KOPT-K1 (cell line): ENCODE measurements at regions not wholly inside any gene's neighbourhood (a gene's known extent, or its start where the extent isn't known, plus 50 kb on each side); places are given as distances from the start of the nearest gene placed in this dataset.
"Not testable (repeated sequence)": the region's sequence is repeated elsewhere in the genome, so short reads cannot be mapped to it uniquely, and the experiment has no call there.

Experiments
- H3K27ac ChIP-seq: fragments of 200-600 bp; sonication (generic); 2 replicates; pipeline ENCODE4 v1.5.1; 2016; ENCODE audit warnings: antibody characterized with exemption, mild to moderate bottlenecking, low read depth, low read length; ENCODE audit not compliant: poor library complexity, severe bottlenecking
- H3K36me3 ChIP-seq: fragments of 200-600 bp; sonication (generic); 2 replicates; pipeline ENCODE4 v1.5.1; 2017; ENCODE audit warnings: antibody characterized with exemption, mild to moderate bottlenecking, low read length, moderate library complexity; ENCODE audit not compliant: insufficient read depth
- H3K9me3 ChIP-seq: fragments of 200-600 bp; sonication (generic); 2 replicates; pipeline ENCODE4 v1.5.1; 2017; ENCODE audit warnings: antibody characterized with exemption, low read length, mild to moderate bottlenecking; ENCODE audit not compliant: insufficient read depth, poor library complexity, severe bottlenecking

- Histone ChIP-seq H3K9me3 (peaks cover 5% of the 10 kb centered on the region), H3K36me3 (no peaks in the 10 kb centered on the region), H3K27ac (peak overlapping the region; percentile 81)
Measured at GRCh38 chr2:145412155-145412554, 892.2 kb upstream of the ZEB2 start.

DNA sequence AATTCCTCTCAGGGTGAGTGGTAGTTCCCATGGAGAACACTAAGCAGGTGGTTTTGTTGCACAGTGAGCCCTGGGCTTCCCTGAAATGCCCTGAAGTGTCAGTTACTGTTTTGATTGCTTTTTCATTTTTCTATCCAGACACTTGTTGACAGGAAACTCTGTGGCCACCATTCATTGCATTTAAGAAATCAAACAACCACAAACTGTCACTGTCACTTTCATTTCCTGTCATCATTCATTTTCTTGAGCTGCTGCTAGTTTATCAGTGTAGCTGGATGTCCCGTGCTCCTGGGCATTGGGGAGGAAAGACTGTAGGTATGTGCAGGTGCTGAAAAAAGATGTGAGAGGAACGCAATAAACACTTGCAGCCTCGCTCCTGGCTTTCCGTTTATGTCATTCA is 891.6 kb upstream of the ZEB2 start:
- peaks cover 5% of the 10 kb centered on the region for H3K9me3 ChIP-seq
- no peaks in the 10 kb centered on the region for H3K36me3 ChIP-seq
- H3K27ac ChIP-seq = peak overlapping the region; percentile 81

DNA sequence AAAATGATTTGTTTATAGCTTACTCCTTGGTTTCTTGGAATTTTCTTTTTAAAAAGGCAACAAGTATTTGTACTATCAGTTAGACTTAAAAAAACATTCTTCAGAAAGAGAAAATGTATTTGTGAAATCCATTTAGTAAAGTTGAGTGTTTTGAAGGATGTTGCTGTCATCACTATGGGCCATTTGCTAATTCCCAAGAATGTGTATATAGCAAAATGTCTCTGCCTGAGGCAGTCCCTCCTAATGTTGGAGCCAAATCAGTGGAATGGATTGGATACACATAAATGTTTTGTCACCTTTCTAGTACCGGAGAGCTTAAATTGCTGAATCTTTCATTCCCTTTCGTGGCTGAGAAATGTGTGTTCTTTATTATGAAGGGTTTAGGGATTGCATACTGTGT is 890.2 kb upstream of the ZEB2 start:
- Histone ChIP-seq H3K27ac (peak overlapping the region; percentile 81), H3K36me3 (no peaks in the 10 kb centered on the region), H3K9me3 (peaks cover 1% of the 10 kb centered on the region)

DNA sequence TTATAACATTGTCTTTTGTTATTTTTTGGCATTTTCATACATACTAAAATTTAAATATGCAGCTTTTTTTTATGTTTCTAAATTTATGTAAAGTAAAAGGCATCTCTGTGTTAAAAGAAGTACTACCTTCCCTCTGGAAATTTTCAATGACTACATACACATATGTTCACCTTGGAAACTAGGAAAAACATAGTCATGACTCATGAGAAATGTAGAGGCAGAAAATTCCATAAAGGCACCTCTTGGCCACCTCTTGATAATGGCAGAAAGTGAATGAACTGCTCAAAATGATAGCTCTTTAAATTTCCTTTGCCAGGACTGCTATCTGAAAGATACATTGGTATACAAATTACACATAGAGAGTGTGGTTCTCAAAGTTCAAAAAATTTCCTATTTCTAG is 889.1 kb upstream of the ZEB2 start:
- Histone ChIP-seq H3K9me3 (no peaks in the 10 kb centered on the region), H3K27ac (no peak overlapping the region), H3K36me3 (no peaks in the 10 kb centered on the region)

GRCh38 chr2:145404690-145405089 is 884.8 kb upstream of the ZEB2 start:
- Histone ChIP-seq H3K36me3 (no peaks in the 10 kb centered on the region), H3K9me3 (no peaks in the 10 kb centered on the region), H3K27ac (no peak overlapping the region)

DNA sequence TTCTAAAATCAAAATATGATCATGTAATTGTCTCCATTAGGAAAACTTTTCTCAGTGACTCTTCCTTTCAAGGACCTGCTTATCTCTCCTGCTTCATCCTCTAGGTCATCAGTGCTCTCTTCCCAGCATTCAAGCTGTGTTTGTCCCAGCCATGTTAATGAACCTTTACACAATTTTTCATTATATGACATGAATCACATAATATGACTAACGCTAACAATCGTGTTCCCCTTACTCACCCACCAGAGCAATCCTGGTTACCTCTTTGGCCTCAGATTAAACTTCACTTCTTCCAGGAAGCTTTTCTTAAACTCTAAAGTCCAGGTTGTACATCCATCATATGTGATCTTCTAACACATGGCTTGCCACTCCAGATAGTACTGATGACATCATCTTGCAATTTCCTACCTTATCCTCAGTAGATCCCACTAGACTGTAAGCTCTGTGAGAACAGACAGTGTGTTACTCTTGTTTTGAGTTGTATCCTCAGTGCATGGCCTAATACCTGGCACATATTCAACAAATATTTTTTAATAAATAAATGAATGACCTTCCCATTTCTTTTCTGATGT is 882.9 kb upstream of the ZEB2 start:
- Histone ChIP-seq H3K27ac (no peak overlapping the region), H3K36me3 (no peaks in the 10 kb centered on the region), H3K9me3 (no peaks in the 10 kb centered on the region)

GRCh38 chr2:145399131-145399530 is 879.2 kb upstream of the ZEB2 start:
- no peak overlapping the region for H3K27ac ChIP-seq
- H3K36me3 ChIP-seq = no peaks in the 10 kb centered on the region
- H3K9me3 ChIP-seq = no peaks in the 10 kb centered on the region

GRCh38 chr2:145394181-145394580 is 874.3 kb upstream of the ZEB2 start:
- Histone ChIP-seq H3K36me3 (no peaks in the 10 kb centered on the region), H3K27ac (no peak overlapping the region), H3K9me3 (no peaks in the 10 kb centered on the region)

DNA sequence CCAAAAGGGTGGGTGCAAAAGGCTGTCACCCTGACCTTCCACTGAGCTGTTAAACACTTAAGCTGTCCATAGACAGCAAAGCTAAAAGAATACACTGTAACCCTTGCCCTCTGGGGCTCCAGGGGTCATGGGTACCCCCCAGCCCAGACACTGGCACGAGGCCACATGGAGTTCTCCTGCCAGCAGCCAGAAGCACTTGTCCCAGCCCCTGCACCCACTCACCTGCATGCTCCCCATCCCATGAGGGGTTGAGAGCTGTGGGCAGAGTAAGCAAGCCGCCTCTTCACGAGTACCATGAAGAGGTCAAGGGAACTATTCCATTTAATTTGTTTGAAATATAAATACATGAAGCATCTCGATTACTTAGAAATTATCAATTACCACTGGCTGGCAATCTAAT is 867.1 kb upstream of the ZEB2 start:
- no peaks in the 10 kb centered on the region for H3K36me3 ChIP-seq

GRCh38 chr2:145383961-145384360 is 864.0 kb upstream of the ZEB2 start:
- Histone ChIP-seq H3K27ac (no peak overlapping the region), H3K9me3 (no peaks in the 10 kb centered on the region), H3K36me3 (no peaks in the 10 kb centered on the region)

More for the DNA sequence above, 867.1 kb upstream of the ZEB2 start:
- H3K9me3 ChIP-seq = no peaks in the 10 kb centered on the region
- H3K27ac ChIP-seq = no peak overlapping the region

DNA sequence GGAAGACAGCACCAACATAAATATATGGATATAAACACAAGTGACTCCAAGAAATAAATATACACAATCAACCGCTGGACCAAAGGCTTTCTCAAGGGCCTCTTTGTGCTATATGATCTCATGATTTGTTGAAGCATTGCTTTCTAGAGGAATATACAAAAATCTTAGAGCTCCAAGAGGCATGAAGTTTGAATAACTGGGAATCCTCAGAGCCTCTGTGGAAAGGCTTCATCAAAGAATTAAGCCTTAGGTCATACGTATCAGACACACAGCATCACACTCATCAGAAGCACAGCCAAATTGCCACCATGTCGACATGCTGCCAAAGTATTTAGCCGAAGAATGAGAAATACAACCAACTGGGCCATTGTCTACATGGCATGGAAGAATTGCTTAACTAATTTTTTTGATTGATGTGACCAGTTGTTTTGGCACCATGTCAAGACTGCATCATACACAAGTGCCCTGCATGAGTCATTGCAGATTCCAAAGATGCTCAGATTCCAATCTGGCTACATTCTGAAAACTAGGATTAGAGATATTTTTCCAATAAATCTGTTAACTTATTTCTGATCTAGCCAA is 860.6 kb upstream of the ZEB2 start:
- H3K9me3 ChIP-seq = no peaks in the 10 kb centered on the region
- no peaks in the 10 kb centered on the region for H3K36me3 ChIP-seq
- no peak overlapping the region for H3K27ac ChIP-seq

GRCh38 chr2:145379934-145380333 is 860.0 kb upstream of the ZEB2 start:
- Histone ChIP-seq H3K27ac (no peak overlapping the region), H3K36me3 (no peaks in the 10 kb centered on the region), H3K9me3 (no peaks in the 10 kb centered on the region)

DNA sequence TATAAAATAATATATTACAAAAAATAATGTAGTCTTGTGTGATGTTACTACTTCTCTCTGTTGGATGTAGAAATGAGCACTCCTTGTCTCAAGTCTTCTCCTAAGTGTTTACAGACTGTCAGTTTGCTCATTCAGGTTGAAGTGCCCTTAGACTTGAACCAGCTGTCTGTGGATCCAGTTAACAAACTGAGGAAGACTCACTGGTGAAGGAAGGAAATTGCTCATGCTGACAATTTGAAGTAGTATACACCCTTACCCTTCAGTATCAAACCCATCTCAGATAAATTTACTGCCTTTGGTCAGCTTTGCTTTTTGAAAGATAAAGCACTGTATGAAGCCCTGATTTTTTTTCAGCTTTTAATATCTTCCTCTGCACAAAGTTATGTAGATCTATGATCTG is 854.2 kb upstream of the ZEB2 start:
- Histone ChIP-seq H3K27ac (no peak overlapping the region), H3K36me3 (no peaks in the 10 kb centered on the region), H3K9me3 (no peaks in the 10 kb centered on the region)

- H3K9me3 ChIP-seq = not testable (repeated sequence)
Measured at GRCh38 chr2:145367334-145367733, 847.4 kb upstream of the ZEB2 start.

DNA sequence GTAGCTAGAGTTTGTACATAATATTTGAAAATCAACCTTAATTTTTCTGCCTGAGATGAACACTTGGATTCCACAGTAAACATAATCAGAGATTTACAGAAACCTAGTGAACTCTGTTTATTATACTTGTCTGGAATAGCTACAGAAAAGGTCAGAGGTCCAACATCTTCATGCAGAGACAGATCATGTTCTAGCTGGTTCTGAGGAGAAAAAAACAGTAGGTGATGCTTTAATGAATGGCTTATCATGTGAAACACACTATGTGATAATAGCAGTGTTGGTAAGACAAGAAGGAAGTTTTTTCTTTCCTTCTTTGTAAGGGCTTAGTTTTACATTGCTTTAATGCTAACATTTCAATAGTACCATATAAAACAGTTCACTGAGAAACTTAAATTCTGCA is 846.4 kb upstream of the ZEB2 start:
- Histone ChIP-seq H3K9me3 (no peaks in the 10 kb centered on the region), H3K36me3 (no peaks in the 10 kb centered on the region), H3K27ac (no peak overlapping the region)

More at GRCh38 chr2:145367334-145367733, 847.4 kb upstream of the ZEB2 start:
- not testable (repeated sequence) for H3K36me3 ChIP-seq, H3K27ac ChIP-seq

GRCh38 chr2:145360129-145360790 is 840.3 kb upstream of the ZEB2 start:
- no peaks in the 10 kb centered on the region for H3K9me3 ChIP-seq
- no peak overlapping the region for H3K27ac ChIP-seq
- H3K36me3 ChIP-seq = no peaks in the 10 kb centered on the region
